KMS-11 (cell line): ENCODE measurements at regions not wholly inside any gene's neighbourhood (a gene's known extent, or its start where the extent isn't known, plus 50 kb on each side); places are given as distances from the start of the nearest gene placed in this dataset.
"Not testable (repeated sequence)": the region's sequence is repeated elsewhere in the genome, so short reads cannot be mapped to it uniquely, and the experiment has no call there.

ENCODE experiments used
- H2AFZ ChIP-seq: fragments of 200-600 bp; sonication (generic); 2 replicates; pipeline ENCODE4 v1.6.1; 2016; ENCODE audit warnings: antibody characterized with exemption, mixed run types, low read depth
- H3K27ac ChIP-seq: fragments of 200-600 bp; sonication (generic); 2 replicates; pipeline ENCODE4 v1.6.1; 2016; ENCODE audit warnings: mild to moderate bottlenecking, mixed run types
- H3K27me3 ChIP-seq: fragments of 200-600 bp; sonication (generic); 2 replicates; pipeline ENCODE4 v1.6.1; 2017; ENCODE audit warnings: mild to moderate bottlenecking, low read depth, mixed run types, moderate library complexity; ENCODE audit not compliant: insufficient read depth
- H3K36me3 ChIP-seq: fragments of 200-600 bp; sonication (generic); 2 replicates; pipeline ENCODE4 v1.6.1; 2017; ENCODE audit warnings: mild to moderate bottlenecking, mixed run types; ENCODE audit not compliant: insufficient read depth
- H3K4me1 ChIP-seq: fragments of 200-600 bp; sonication (generic); 2 replicates; pipeline ENCODE4 v1.6.1; 2016; ENCODE audit warnings: mild to moderate bottlenecking, low read depth, mixed run types; ENCODE audit not compliant: poor library complexity, severe bottlenecking
- H3K4me2 ChIP-seq: fragments of 200-600 bp; sonication (generic); 2 replicates; pipeline ENCODE4 v1.7.0; 2016; ENCODE audit warnings: mild to moderate bottlenecking, mixed run types
- H3K4me3 ChIP-seq: fragments of 200-600 bp; sonication (generic); IDR thresholded peaks from 2 replicates; pipeline ENCODE4 v1.6.1; 2017; ENCODE audit warnings: low read depth, low read length, mixed read lengths; ENCODE audit not compliant: insufficient read depth
- H3K79me2 ChIP-seq: fragments of 200-600 bp; sonication (generic); 2 replicates; pipeline ENCODE4 v1.6.1; 2016; ENCODE audit warnings: low read depth, mixed run types; ENCODE audit not compliant: insufficient read depth
- H3K9ac ChIP-seq: fragments of 200-600 bp; sonication (generic); 2 replicates; pipeline ENCODE4 v1.6.1; 2016; ENCODE audit warnings: mild to moderate bottlenecking, mixed run types
- H4K20me1 ChIP-seq: fragments of 200-600 bp; sonication (generic); 2 replicates; pipeline ENCODE4 v1.6.1; 2016; ENCODE audit warnings: mild to moderate bottlenecking, mixed run types; ENCODE audit not compliant: insufficient read depth
- TF ChIP-seq, protein P1 (sequence below): fragments of 200-600 bp; sonication (generic); conservative IDR thresholded peaks from 2 replicates; pipeline ENCODE4 v1.6.1; 2017; ENCODE audit warnings: low read depth, mild to moderate bottlenecking, antibody characterized with exemption, low read length, moderate library complexity, mixed read lengths

DNA sequence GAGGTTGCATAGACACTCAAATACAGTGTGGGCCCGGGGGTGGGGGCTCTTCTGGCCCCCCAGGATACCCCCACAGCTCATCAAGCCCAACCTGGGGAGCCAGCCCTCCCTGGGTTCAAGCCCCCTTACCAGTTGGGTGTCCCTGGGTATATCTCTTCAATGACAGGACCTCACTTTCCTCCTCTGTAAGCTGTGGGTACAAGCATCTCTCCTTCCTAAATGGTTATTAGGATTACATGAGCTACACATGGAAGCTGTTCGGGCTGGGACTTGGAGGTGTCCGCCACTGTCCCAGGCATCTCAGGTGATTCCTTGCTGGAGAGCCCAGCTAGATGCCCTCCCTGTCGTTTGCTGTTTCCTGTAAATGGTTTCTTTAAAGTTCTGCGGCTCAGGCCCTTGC lies 103.5 kb downstream of the CRLF3 start:
- not testable (repeated sequence) for H3K79me2 ChIP-seq

DNA sequence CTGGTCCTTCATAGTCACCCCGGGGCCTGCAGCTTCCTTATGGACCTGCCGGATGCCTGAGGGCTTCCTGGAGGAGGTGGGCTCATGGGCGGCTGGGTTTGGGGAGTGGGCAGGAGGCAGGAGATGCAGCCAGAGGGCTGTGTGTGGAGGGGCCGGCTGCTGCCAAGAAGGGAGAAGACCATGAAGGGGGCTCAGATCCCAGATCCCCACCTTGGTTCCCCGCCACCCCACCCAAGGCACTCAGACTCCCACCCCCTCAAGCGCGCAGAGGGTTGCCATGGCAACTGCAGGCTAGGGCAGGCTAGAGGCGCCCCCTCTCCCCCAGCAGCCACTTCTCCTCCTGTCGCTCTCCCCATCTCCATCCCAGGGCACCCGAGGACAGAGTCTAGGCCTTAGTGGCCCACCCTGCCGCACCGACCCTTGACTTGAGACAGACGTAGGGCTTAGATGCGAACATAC lies 104.5 kb downstream of the CRLF3 start:
- Histone ChIP-seq H3K9ac (no peak overlapping the region), H3K27ac (no peak overlapping the region), H4K20me1 (no peaks in the 10 kb centered on the region), H2AFZ (no peak overlapping the region), H3K4me1 (peaks cover under 1% of the 10 kb centered on the region), H3K4me3 (no peak overlapping the region), H3K27me3 (no peaks in the 10 kb centered on the region), H3K79me2 (peaks cover 11% of the 10 kb centered on the region; the same call in 1 of the 2 replicates), H3K4me2 (no peak overlapping the region), H3K36me3 (no peaks in the 10 kb centered on the region)
- TF ChIP-seq, protein P1, sequence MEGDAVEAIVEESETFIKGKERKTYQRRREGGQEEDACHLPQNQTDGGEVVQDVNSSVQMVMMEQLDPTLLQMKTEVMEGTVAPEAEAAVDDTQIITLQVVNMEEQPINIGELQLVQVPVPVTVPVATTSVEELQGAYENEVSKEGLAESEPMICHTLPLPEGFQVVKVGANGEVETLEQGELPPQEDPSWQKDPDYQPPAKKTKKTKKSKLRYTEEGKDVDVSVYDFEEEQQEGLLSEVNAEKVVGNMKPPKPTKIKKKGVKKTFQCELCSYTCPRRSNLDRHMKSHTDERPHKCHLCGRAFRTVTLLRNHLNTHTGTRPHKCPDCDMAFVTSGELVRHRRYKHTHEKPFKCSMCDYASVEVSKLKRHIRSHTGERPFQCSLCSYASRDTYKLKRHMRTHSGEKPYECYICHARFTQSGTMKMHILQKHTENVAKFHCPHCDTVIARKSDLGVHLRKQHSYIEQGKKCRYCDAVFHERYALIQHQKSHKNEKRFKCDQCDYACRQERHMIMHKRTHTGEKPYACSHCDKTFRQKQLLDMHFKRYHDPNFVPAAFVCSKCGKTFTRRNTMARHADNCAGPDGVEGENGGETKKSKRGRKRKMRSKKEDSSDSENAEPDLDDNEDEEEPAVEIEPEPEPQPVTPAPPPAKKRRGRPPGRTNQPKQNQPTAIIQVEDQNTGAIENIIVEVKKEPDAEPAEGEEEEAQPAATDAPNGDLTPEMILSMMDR: no peak

More for the DNA sequence above, 103.5 kb downstream of the CRLF3 start:
- not testable (repeated sequence) for H2AFZ ChIP-seq, H3K27me3 ChIP-seq, H3K4me3 ChIP-seq, H4K20me1 ChIP-seq, H3K27ac ChIP-seq, H3K4me2 ChIP-seq, H3K36me3 ChIP-seq, H3K9ac ChIP-seq, H3K4me1 ChIP-seq

DNA sequence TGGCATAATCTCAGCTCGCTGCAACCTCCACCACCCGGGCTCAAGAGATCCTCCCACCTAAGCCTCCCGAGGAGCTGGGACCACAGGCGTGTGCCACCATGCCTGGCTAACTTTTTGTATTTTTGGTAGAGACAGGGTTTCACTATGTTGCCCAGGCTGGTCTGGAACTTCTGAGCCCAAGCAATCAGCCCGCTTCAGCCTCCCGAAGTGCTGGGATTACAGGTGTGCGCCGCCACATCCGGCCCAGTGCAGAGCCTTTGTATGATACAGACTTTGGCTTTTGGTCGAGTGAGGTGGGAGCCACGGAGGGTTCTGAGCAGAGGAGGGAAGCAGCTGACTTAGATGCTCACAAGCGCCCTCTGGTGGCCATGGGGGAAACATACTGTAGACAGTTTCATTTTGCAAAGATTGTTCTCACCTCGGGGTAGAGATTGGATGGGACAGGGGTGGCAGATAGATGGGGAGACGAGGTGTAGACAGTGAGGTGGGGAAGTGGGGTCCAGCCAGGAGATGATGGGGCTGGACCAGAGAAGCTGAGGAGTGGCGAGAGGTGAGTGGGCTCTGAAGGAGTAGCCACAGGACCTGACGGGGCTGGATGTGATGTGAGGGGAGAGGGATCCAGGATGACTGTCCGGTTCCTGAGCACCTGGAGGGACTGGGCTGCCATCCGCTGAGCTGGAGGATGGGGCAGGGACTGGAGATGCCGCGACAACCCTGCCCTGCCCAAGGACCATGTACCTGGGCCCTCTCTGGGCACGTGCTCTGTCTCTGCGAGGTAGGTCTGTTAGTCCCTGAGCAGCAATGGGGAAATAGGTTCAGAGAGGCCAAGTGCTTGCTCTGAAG lies 105.1 kb downstream of the CRLF3 start:
- H3K79me2 ChIP-seq: peaks cover 11% of the 10 kb centered on the region; the same call in 1 of the 2 replicates
- H3K9ac ChIP-seq, H3K4me3 ChIP-seq, H4K20me1 ChIP-seq, H3K36me3 ChIP-seq, H2AFZ ChIP-seq, H3K27me3 ChIP-seq, H3K4me2 ChIP-seq, H3K4me1 ChIP-seq, H3K27ac ChIP-seq: not testable (repeated sequence)
- TF ChIP-seq, protein P1: peak; percentile 78

DNA sequence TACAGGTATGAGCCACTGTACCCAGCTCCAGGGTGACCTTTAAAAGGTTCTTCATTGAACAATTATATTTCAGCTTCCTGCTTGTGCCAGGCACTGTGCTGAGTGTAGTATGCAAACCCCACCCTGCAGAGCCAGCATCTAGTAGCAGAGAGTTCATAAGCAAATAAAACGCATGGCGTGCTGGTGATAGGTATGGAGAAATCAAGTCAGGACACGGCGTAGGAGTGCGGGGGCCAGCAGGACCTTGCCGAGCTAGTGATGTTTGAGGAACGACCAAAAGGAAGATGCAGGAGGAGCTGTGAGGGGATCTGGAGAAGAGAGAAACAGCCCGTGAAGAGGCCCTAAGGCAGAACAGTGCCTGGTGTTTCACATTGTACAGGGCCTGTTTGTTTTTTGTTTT lies 105.8 kb downstream of the CRLF3 start:
- H3K4me1 ChIP-seq, H3K9ac ChIP-seq, H2AFZ ChIP-seq, H3K4me3 ChIP-seq, H3K27ac ChIP-seq, H3K27me3 ChIP-seq, H3K36me3 ChIP-seq, H4K20me1 ChIP-seq, H3K4me2 ChIP-seq: not testable (repeated sequence)
- peaks cover 12% of the 10 kb centered on the region; the same call in 1 of the 2 replicates for H3K79me2 ChIP-seq

DNA sequence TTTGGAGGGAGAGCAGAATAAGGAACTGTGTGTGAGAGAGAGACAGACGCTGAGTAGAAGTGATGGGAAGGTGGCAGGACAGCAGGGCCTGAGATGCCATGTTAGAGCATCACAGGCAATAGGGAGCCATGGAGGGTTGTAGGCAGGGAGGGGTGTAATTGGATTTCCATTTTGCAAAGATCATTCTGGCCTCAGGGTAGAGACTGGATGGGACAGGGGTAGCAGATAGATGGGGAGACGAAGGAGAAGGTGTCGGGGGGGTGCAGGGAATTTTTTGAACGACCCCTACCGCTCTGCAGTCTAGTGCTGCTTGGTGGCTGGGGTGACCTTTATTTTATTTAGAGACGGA lies 106.4 kb downstream of the CRLF3 start:
- H2AFZ ChIP-seq, H3K4me3 ChIP-seq, H3K4me1 ChIP-seq, H3K27ac ChIP-seq, H3K27me3 ChIP-seq, H3K36me3 ChIP-seq, H3K9ac ChIP-seq, H4K20me1 ChIP-seq, H3K4me2 ChIP-seq: not testable (repeated sequence)
- peaks cover 18% of the 10 kb centered on the region; the same call in 1 of the 2 replicates for H3K79me2 ChIP-seq
